Thyroid gland (tissue), 4 donors: ENCODE measurements at regions not wholly inside any gene's neighbourhood (a gene's known extent, or its start where the extent isn't known, plus 50 kb on each side); places are given as distances from the start of the nearest gene placed in this dataset.

ENCODE experiments used
- CTCF ChIP-seq, 6 experiments: fragments of 200-600 bp in 3 of 6; fragments of 450-650 bp in 3 of 6; sonication (generic) in 3 of 6; IDR thresholded peaks; one replicate each; pipeline ENCODE4 v1.5.1; 2016 to 2019; ENCODE audit warnings: antibody characterized with exemption in 6 of 6, mild to moderate bottlenecking in 2 of 6, inconsistent platforms in 1 of 6, moderate library complexity in 1 of 6
- POLR2A ChIP-seq, 2 donors: fragments of 450-650 bp; IDR thresholded peaks; one replicate each; pipeline ENCODE4 v1.6.1; 2017; ENCODE audit warnings: antibody characterized with exemption in 2 of 2, mild to moderate bottlenecking in 2 of 2, moderate library complexity in 1 of 2

GRCh38 chr11:21675049-21675616, 517.8 kb upstream of the ANO5 start:
- TF ChIP-seq POLR2A (IDR thresholded peaks at IDR 0.05), result no peak
- TF ChIP-seq CTCF (IDR thresholded peaks at IDR 0.05), result no peak
